ENCODE measurements at regions not wholly inside any gene's neighbourhood (a gene's known extent, or its start where the extent isn't known, plus 50 kb on each side); places are given as distances from the start of the nearest gene placed in this dataset.

DNA sequence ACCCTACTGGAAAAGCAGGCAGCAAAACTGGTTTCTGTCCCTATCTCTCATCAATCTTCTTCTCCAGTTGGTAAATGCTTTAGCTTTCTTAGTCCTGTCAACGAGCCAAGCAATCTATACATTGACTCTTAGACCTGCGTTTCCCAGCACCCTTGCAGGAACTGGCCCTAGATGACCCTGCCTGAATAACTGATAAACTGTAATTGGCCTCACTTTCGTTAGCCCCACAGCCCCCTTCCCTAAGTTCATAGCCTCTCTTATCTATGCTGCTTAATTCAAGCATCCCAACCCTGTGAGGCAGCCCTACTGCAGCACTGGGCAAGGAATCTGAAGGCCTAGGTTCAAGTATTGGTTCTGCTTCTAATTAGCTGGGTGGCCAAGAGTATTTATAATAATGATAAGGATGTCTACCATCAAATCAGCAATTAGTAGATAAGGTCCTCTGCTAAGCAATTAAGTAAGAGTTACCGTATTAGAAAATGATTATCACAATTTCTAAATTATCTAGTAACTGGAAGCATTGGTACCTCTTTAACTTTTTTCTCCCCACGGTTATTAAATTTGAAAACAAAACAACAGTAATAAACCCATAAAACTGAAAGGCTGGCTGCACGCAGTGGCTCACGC, 86.4 kb upstream of the RMDN2 start:
- TF ChIP-seq, protein P1, sequence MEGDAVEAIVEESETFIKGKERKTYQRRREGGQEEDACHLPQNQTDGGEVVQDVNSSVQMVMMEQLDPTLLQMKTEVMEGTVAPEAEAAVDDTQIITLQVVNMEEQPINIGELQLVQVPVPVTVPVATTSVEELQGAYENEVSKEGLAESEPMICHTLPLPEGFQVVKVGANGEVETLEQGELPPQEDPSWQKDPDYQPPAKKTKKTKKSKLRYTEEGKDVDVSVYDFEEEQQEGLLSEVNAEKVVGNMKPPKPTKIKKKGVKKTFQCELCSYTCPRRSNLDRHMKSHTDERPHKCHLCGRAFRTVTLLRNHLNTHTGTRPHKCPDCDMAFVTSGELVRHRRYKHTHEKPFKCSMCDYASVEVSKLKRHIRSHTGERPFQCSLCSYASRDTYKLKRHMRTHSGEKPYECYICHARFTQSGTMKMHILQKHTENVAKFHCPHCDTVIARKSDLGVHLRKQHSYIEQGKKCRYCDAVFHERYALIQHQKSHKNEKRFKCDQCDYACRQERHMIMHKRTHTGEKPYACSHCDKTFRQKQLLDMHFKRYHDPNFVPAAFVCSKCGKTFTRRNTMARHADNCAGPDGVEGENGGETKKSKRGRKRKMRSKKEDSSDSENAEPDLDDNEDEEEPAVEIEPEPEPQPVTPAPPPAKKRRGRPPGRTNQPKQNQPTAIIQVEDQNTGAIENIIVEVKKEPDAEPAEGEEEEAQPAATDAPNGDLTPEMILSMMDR (IDR thresholded peaks at IDR 0.05): no peak
- TF ChIP-seq POLR2A (IDR thresholded peaks at IDR 0.05) (no peak), POLR2AphosphoS5 (IDR thresholded peaks at IDR 0.05) (no peak)
